ENCODE measurements at regions not wholly inside any gene's neighbourhood (a gene's known extent, or its start where the extent isn't known, plus 50 kb on each side); places are given as distances from the start of the nearest gene placed in this dataset.

GRCh38 chr10:44714451-44714850 is 196.7 kb upstream of the TMEM72 start:
- Mint-ChIP-seq H3K9me3 (ENCODE audit: unreplicated experiment) (no peaks in the 10 kb centered on the region), H3K36me3 (ENCODE audit: insufficient read depth, unreplicated experiment) (no peaks in the 10 kb centered on the region), H3K4me1 (ENCODE audit: low read depth, unreplicated experiment) (no peaks in the 10 kb centered on the region), H3K27me3 (ENCODE audit: insufficient read depth, unreplicated experiment) (peaks cover 17% of the 10 kb centered on the region), H3K27ac (ENCODE audit: unreplicated experiment) (no peak overlapping the region), H3K4me3 (ENCODE audit: unreplicated experiment) (no peak overlapping the region)
- ChIA-PET CTCF (no interaction called here), POLR2A (no interaction called here)
- Histone ChIP-seq H3K27me3 (replicated peaks; ENCODE audit: control insufficient read depth, insufficient read depth, low read length) (no peaks in the 10 kb centered on the region; the same call in 1 of the 2 replicates), H3K4me1 (no peaks in the 10 kb centered on the region), H3K4me3 (ENCODE audit: low read depth, low read length) (no peak overlapping the region), H3K9me3 (no peaks in the 10 kb centered on the region), H3K36me3 (ENCODE audit: control insufficient read depth, insufficient read depth, low read length) (no peaks in the 10 kb centered on the region)
- DNase-seq: no peak
- no peak for TF ChIP-seq CTCF (IDR thresholded peaks at IDR 0.05; ENCODE audit: insufficient read depth in 1 of 2, low read depth in 1 of 2, low read length in 1 of 2, severe bottlenecking in 1 of 2, unreplicated experiment in 1 of 2)
- intact Hi-C loops (cut with micrococcal nuclease; ENCODE audit: unreplicated experiment): no loop called here
- no TSS peak for BruUV-seq (replicated peaks)

- Mint-ChIP-seq H3K27ac (ENCODE audit: unreplicated experiment) (no peak overlapping the region), H3K27me3 (ENCODE audit: insufficient read depth, unreplicated experiment) (peaks cover 14% of the 10 kb centered on the region), H3K4me3 (ENCODE audit: unreplicated experiment) (no peak overlapping the region), H3K4me1 (ENCODE audit: low read depth, unreplicated experiment) (no peaks in the 10 kb centered on the region), H3K36me3 (ENCODE audit: insufficient read depth, unreplicated experiment) (no peaks in the 10 kb centered on the region), H3K9me3 (ENCODE audit: unreplicated experiment) (no peaks in the 10 kb centered on the region)
- intact Hi-C loops (cut with micrococcal nuclease; ENCODE audit: unreplicated experiment): no loop called here
- DNase-seq: no peak
- Histone ChIP-seq H3K4me3 (ENCODE audit: low read depth, low read length) (no peak overlapping the region), H3K9me3 (no peaks in the 10 kb centered on the region), H3K27me3 (replicated peaks; ENCODE audit: control insufficient read depth, insufficient read depth, low read length) (no peaks in the 10 kb centered on the region; the same call in 1 of the 2 replicates), H3K4me1 (no peaks in the 10 kb centered on the region), H3K36me3 (ENCODE audit: control insufficient read depth, insufficient read depth, low read length) (no peaks in the 10 kb centered on the region)
- CTCF ChIA-PET: no interaction called here
- no TSS peak for BruUV-seq (replicated peaks)
- POLR2A ChIA-PET: no interaction called here
- TF ChIP-seq CTCF (IDR thresholded peaks at IDR 0.05; ENCODE audit: insufficient read depth in 1 of 2, low read depth in 1 of 2, low read length in 1 of 2, severe bottlenecking in 1 of 2, unreplicated experiment in 1 of 2): no peak
These were observed 196.0 kb upstream of the TMEM72 start for GRCh38 chr10:44715136-44715535.

- Histone ChIP-seq H3K4me1 (no peaks in the 10 kb centered on the region), H3K4me3 (ENCODE audit: low read depth, low read length) (no peak overlapping the region), H3K36me3 (ENCODE audit: control insufficient read depth, insufficient read depth, low read length) (no peaks in the 10 kb centered on the region), H3K9me3 (no peaks in the 10 kb centered on the region), H3K27me3 (replicated peaks; ENCODE audit: control insufficient read depth, insufficient read depth, low read length) (no peaks in the 10 kb centered on the region; the same call in 1 of the 2 replicates)
- ChIA-PET POLR2A (no interaction called here), CTCF (no interaction called here)
- H3K27ac Mint-ChIP-seq (ENCODE audit: unreplicated experiment): no peak overlapping the region
- BruUV-seq (replicated peaks): no TSS peak
- no peaks in the 10 kb centered on the region for H3K4me1 Mint-ChIP-seq (ENCODE audit: low read depth, unreplicated experiment)
- intact Hi-C loops (cut with micrococcal nuclease; ENCODE audit: unreplicated experiment): no loop called here
- H3K9me3 Mint-ChIP-seq (ENCODE audit: unreplicated experiment): no peaks in the 10 kb centered on the region
- TF ChIP-seq CTCF (IDR thresholded peaks at IDR 0.05; ENCODE audit: insufficient read depth in 1 of 2, low read depth in 1 of 2, low read length in 1 of 2, severe bottlenecking in 1 of 2, unreplicated experiment in 1 of 2): no peak
- DNase-seq: no peak
- H3K27me3 Mint-ChIP-seq (ENCODE audit: insufficient read depth, unreplicated experiment): peaks cover 12% of the 10 kb centered on the region
- H3K4me3 Mint-ChIP-seq (ENCODE audit: unreplicated experiment): no peak overlapping the region
- H3K36me3 Mint-ChIP-seq (ENCODE audit: insufficient read depth, unreplicated experiment): no peaks in the 10 kb centered on the region
These were observed 194.6 kb upstream of the TMEM72 start for GRCh38 chr10:44716470-44717015.

All from Caco-2 (cell line).